Nephron progenitor cell (in vitro differentiated cells): ENCODE measurements at regions not wholly inside any gene's neighbourhood (a gene's known extent, or its start where the extent isn't known, plus 50 kb on each side); places are given as distances from the start of the nearest gene placed in this dataset.

Source experiments
- DNase-seq: peaks from one replicate; pipeline ENCODE4 v3.0.0; 2021
- H3K27ac Mint-ChIP-seq: 2 replicates; pipeline ENCODE4 v1.8.0; 2021; ENCODE audit warnings: mild to moderate bottlenecking, moderate library complexity, mixed read lengths
- H3K27me3 Mint-ChIP-seq: 2 replicates; pipeline ENCODE4 v1.8.0; 2021; ENCODE audit warnings: mild to moderate bottlenecking, low read depth, mixed read lengths; ENCODE audit not compliant: poor library complexity
- H3K36me3 Mint-ChIP-seq: 2 replicates; pipeline ENCODE4 v1.8.0; 2021; ENCODE audit warnings: low read depth, mixed read lengths
- H3K4me1 Mint-ChIP-seq: 2 replicates; pipeline ENCODE4 v1.8.0; 2021; ENCODE audit warnings: mixed read lengths
- H3K4me3 Mint-ChIP-seq: 2 replicates; pipeline ENCODE4 v1.8.0; 2021; ENCODE audit warnings: mild to moderate bottlenecking, moderate library complexity, mixed read lengths
- H3K9me3 Mint-ChIP-seq: 2 replicates; pipeline ENCODE4 v1.8.0; 2021; ENCODE audit warnings: mild to moderate bottlenecking, moderate library complexity, mixed read lengths
- TF ChIP-seq, protein P1 (sequence below): fragments of 200-600 bp; sonication (generic); IDR thresholded peaks from 2 replicates; pipeline ENCODE4 v1.5.0; 2021; ENCODE audit warnings: antibody characterized with exemption

DNA sequence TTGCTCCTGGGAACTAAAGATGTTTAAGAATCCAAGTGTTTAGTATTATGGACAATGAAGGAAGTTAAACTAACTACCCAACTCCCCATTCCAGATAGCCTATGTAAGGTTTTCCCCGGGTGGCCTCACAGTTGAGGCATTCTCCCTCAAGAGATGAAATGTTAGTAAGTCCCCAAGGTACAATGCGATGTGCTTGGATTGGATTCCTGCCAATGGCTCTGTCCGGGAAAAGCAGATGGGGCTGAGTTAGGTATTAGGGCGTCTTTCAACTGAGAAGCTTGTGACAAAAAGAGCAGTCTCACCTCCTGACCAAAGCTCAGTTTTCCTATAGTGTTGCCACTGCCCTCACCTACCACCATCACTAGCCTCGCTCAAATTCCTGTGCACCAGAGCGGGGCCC, 64.8 kb upstream of the E2F7 start:
- DNase-seq = no peak
- no peaks in the 10 kb centered on the region for H3K36me3 Mint-ChIP-seq
- no peaks in the 10 kb centered on the region for H3K4me1 Mint-ChIP-seq
- TF ChIP-seq, protein P1, sequence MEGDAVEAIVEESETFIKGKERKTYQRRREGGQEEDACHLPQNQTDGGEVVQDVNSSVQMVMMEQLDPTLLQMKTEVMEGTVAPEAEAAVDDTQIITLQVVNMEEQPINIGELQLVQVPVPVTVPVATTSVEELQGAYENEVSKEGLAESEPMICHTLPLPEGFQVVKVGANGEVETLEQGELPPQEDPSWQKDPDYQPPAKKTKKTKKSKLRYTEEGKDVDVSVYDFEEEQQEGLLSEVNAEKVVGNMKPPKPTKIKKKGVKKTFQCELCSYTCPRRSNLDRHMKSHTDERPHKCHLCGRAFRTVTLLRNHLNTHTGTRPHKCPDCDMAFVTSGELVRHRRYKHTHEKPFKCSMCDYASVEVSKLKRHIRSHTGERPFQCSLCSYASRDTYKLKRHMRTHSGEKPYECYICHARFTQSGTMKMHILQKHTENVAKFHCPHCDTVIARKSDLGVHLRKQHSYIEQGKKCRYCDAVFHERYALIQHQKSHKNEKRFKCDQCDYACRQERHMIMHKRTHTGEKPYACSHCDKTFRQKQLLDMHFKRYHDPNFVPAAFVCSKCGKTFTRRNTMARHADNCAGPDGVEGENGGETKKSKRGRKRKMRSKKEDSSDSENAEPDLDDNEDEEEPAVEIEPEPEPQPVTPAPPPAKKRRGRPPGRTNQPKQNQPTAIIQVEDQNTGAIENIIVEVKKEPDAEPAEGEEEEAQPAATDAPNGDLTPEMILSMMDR = no peak
- H3K9me3 Mint-ChIP-seq = no peaks in the 10 kb centered on the region
- no peak overlapping the region for H3K4me3 Mint-ChIP-seq
- H3K27me3 Mint-ChIP-seq = peaks cover 3% of the 10 kb centered on the region
- H3K27ac Mint-ChIP-seq = no peak overlapping the region

DNA sequence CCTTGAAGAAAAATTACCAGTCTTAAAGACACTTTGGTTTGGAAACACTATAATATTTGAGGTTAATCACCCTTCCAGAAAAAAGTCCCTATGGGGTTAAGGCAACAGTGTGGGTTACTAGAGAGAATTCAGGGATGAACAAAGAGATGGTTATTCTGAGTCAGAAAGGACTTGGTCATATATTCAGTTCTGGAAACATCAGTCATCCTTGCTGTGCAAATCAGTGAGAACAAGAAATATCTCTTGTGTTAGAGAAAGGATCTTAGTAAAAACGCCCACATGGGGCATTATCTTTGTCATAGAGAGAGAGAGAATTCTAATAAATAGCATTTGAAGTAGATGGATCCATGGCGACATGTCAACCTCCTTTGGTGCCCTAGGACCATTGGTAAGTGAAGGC, 59.4 kb upstream of the E2F7 start:
- Mint-ChIP-seq H3K27me3 (peaks cover 5% of the 10 kb centered on the region), H3K36me3 (no peaks in the 10 kb centered on the region), H3K4me3 (no peak overlapping the region), H3K27ac (no peak overlapping the region), H3K9me3 (no peaks in the 10 kb centered on the region), H3K4me1 (no peaks in the 10 kb centered on the region)
- TF ChIP-seq, protein P1 = no peak
- no peak for DNase-seq

DNA sequence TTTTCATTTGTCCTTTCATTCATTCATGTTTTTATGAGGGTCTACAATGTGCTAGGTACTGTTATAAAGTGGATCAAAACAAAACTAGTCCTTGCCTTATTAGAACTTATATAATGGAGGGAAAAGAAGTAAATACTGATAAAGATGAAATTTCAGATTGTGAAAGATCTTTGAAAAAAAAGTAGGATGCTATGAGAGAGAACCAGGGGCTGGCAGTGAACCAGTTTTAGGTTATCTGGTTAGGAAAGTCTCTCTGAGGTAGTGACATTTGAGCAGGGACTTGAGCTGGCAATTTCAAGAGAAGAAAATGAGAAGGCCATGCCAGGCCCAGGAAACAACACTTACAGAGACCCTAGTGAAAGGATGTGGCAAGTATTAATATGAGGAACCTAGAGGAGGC, 57.3 kb upstream of the E2F7 start:
- peaks cover 5% of the 10 kb centered on the region for H3K27me3 Mint-ChIP-seq
- no peaks in the 10 kb centered on the region for H3K36me3 Mint-ChIP-seq
- no peak overlapping the region for H3K27ac Mint-ChIP-seq
- no peaks in the 10 kb centered on the region for H3K9me3 Mint-ChIP-seq
- DNase-seq = no peak
- no peak overlapping the region for H3K4me3 Mint-ChIP-seq
- H3K4me1 Mint-ChIP-seq = no peaks in the 10 kb centered on the region
- TF ChIP-seq, protein P1 = no peak

DNA sequence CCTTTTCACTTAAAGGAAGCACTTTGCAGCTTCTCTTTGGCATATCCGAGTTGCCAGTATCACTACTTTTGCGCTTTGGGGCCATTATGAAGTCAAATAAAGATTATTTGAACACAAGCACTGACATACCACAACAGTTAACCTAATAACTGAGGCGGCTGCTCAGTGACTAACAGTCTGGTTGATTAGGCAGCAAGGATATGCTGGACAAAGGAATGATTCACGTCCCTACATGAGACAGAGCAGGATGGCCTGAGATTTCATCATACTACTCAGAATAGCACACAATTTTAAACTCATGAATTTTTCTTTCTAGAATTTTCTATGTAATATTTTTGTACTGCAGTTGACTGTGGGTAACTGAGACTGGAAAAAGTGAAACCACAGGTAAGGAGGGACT, 56.9 kb upstream of the E2F7 start:
- Mint-ChIP-seq H3K4me1 (no peaks in the 10 kb centered on the region), H3K27ac (no peak overlapping the region)
- TF ChIP-seq, protein P1 = no peak

DNA sequence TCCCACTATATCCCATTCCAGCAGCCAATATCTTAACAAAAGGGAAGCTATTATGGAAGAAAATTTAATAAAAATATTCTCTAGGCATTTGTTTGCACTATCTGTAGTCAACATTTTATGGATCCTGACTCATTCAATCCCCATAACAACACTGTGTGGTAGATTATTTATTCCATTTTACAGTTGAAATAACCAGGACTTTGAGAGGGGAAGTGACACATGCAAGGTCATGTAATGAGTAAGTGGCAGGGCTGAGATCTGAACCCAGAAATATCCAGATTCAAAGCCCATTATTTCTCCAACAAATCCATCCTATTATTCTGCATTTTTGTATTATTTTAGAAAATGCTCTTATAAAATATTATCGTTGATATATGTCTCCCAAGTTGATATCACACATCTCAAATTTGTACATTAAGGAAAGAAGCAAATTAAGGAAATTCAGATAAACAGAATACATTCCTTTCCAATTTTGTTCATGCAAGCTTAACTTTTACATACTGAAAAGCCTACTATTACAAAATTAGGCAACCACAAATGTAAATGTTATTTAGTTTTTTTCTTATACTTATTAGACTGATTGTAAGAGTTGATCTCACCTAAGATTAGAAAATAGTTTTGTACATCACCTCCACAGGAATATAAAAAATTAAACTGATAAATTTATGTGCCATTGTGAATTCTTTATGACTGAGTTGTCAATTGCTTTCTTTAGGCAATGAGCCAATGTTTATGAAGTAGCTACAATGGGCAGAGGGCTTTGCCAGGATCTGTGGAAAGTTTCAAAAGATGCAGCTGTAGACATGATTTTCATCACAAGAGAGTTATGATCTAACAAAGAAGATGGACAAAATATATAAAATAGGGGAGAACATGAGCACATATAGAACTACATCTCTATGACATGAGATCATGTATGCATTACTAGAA, 55.1 kb upstream of the E2F7 start:
- no peak overlapping the region for H3K4me3 Mint-ChIP-seq
- H3K9me3 Mint-ChIP-seq = no peaks in the 10 kb centered on the region
- TF ChIP-seq, protein P1 = no peak
- H3K4me1 Mint-ChIP-seq = no peaks in the 10 kb centered on the region
- peaks cover 2% of the 10 kb centered on the region for H3K27me3 Mint-ChIP-seq
- H3K36me3 Mint-ChIP-seq = no peaks in the 10 kb centered on the region
- no peak overlapping the region for H3K27ac Mint-ChIP-seq
- no peak for DNase-seq

More for the DNA sequence above, 56.9 kb upstream of the E2F7 start:
- Mint-ChIP-seq H3K36me3 (no peaks in the 10 kb centered on the region), H3K27me3 (peaks cover 5% of the 10 kb centered on the region), H3K4me3 (no peak overlapping the region), H3K9me3 (no peaks in the 10 kb centered on the region)
- no peak for DNase-seq

DNA sequence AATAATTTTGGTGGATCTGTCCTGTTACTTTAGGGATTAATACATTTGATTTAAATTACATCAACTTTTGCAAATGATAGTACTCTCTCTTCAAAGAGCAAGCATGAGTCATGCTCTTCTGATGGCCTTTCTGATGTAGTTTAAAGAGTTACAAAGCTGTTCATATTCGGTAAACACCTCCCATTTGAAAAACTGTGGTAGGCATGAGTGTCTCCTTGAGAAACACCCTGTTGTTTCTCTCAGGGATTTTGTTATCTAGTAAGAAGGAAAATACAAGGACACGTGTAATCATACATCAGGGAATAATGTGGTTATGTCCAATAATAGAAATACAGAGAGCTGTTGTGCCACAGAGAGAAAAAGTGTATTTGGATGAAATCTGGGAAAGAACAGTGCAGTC, 53.3 kb upstream of the E2F7 start:
- H3K36me3 Mint-ChIP-seq = no peaks in the 10 kb centered on the region
- no peaks in the 10 kb centered on the region for H3K9me3 Mint-ChIP-seq
- peaks cover 2% of the 10 kb centered on the region for H3K27me3 Mint-ChIP-seq
- no peak for DNase-seq
- H3K27ac Mint-ChIP-seq = no peak overlapping the region
- no peak overlapping the region for H3K4me3 Mint-ChIP-seq
- TF ChIP-seq, protein P1 = no peak
- H3K4me1 Mint-ChIP-seq = no peaks in the 10 kb centered on the region
